ENCODE measurements at regions not wholly inside any gene's neighbourhood (a gene's known extent, or its start where the extent isn't known, plus 50 kb on each side); places are given as distances from the start of the nearest gene placed in this dataset.

DNA sequence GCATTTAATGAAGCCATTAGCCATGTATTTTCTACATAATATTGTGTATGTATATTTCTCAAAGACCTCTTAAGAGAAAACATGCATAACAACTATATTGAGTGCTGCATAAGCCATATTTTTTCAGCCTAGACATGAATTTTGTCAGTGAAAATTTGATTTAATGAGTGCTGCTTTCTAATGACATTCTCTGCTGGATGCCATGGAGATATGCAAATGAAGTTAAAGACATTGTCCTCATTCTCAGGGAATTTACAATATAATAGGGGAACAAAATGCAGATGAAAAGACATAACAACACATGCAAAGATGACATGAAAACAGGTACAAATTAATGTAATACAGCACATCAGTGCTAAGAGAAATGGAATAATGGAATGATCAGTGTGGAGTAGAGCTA, 118.7 kb downstream of the ATOH1 start:
- TF ChIP-seq PPARA (CRISPR knock-in tag; IDR thresholded peaks at IDR 0.05; ENCODE audit: borderline replicate concordance) (no peak), SNAI2 (CRISPR knock-in tag; IDR thresholded peaks at IDR 0.05) (no peak), ARNTL (CRISPR knock-in tag; IDR thresholded peaks at IDR 0.05; ENCODE audit: borderline replicate concordance, low read depth) (no peak), CSDC2 (CRISPR knock-in tag; IDR thresholded peaks at IDR 0.05) (no peak), ESRRG (CRISPR knock-in tag; IDR thresholded peaks at IDR 0.05) (no peak), OSR1 (CRISPR knock-in tag; IDR thresholded peaks at IDR 0.05) (no peak)
- TF ChIP-seq, protein P1, sequence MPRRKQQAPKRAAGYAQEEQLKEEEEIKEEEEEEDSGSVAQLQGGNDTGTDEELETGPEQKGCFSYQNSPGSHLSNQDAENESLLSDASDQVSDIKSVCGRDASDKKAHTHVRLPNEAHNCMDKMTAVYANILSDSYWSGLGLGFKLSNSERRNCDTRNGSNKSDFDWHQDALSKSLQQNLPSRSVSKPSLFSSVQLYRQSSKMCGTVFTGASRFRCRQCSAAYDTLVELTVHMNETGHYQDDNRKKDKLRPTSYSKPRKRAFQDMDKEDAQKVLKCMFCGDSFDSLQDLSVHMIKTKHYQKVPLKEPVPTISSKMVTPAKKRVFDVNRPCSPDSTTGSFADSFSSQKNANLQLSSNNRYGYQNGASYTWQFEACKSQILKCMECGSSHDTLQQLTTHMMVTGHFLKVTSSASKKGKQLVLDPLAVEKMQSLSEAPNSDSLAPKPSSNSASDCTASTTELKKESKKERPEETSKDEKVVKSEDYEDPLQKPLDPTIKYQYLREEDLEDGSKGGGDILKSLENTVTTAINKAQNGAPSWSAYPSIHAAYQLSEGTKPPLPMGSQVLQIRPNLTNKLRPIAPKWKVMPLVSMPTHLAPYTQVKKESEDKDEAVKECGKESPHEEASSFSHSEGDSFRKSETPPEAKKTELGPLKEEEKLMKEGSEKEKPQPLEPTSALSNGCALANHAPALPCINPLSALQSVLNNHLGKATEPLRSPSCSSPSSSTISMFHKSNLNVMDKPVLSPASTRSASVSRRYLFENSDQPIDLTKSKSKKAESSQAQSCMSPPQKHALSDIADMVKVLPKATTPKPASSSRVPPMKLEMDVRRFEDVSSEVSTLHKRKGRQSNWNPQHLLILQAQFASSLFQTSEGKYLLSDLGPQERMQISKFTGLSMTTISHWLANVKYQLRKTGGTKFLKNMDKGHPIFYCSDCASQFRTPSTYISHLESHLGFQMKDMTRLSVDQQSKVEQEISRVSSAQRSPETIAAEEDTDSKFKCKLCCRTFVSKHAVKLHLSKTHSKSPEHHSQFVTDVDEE (CRISPR knock-in tag; IDR thresholded peaks at IDR 0.05): no peak
